ENCODE measurements at regions not wholly inside any gene's neighbourhood (a gene's known extent, or its start where the extent isn't known, plus 50 kb on each side); places are given as distances from the start of the nearest gene placed in this dataset.

GRCh38 chr2:220931491-220931890, 640.6 kb downstream of the EPHA4 start:
- no peak for TF ChIP-seq CTCF (CRISPR knock-in tag; IDR thresholded peaks at IDR 0.05)
- TF ChIP-seq ZNF232 (CRISPR knock-in tag; IDR thresholded peaks at IDR 0.05; ENCODE audit: borderline replicate concordance) = no peak
- no peak for TF ChIP-seq MXD3 (CRISPR knock-in tag; IDR thresholded peaks at IDR 0.05)
- TF ChIP-seq MYC (CRISPR knock-in tag; IDR thresholded peaks at IDR 0.05; ENCODE audit: borderline replicate concordance) = no peak
- TF ChIP-seq CENPT (CRISPR knock-in tag; IDR thresholded peaks at IDR 0.05; ENCODE audit: low read depth) = no peak
- no peak for TF ChIP-seq FOXO4 (CRISPR knock-in tag; conservative IDR thresholded peaks at IDR 0.05)
- no peak for TF ChIP-seq ZNF747 (CRISPR knock-in tag; IDR thresholded peaks at IDR 0.05; ENCODE audit: borderline replicate concordance)
- no peak for TF ChIP-seq ZNF235 (CRISPR knock-in tag; IDR thresholded peaks at IDR 0.05; ENCODE audit: borderline replicate concordance)
- TF ChIP-seq PHF8 (CRISPR knock-in tag; IDR thresholded peaks at IDR 0.05) = no peak
- no peak for TF ChIP-seq RFX3 (CRISPR knock-in tag; IDR thresholded peaks at IDR 0.05)
- no peak for TF ChIP-seq ZC3H13 (CRISPR knock-in tag; IDR thresholded peaks at IDR 0.05)
- TF ChIP-seq SMC3 (IDR thresholded peaks at IDR 0.05; ENCODE audit: low read length) = no peak
- TF ChIP-seq ZNF335 (CRISPR knock-in tag; IDR thresholded peaks at IDR 0.05) = no peak
- no peak for TF ChIP-seq SMARCE1 (IDR thresholded peaks at IDR 0.05; ENCODE audit: borderline replicate concordance)
